Fibroblast of lung (primary cell): ENCODE measurements at regions not wholly inside any gene's neighbourhood (a gene's known extent, or its start where the extent isn't known, plus 50 kb on each side); places are given as distances from the start of the nearest gene placed in this dataset.

ENCODE experiments used
- DNase-seq, 2 donors: peaks; one replicate each; pipeline versions ENCODE4 v3.0.0 to v3.0.0-alpha.2; 2010; ENCODE audit warnings: low read depth in 2 of 2
- H2AFZ ChIP-seq: 2 replicates; pipeline ENCODE4 v1.5.1; 2012; ENCODE audit warnings: low read length, control low read depth, inconsistent platforms
- H3K27ac ChIP-seq: 2 replicates; pipeline ENCODE4 v1.5.1; 2011; ENCODE audit warnings: low read length, control low read depth; ENCODE audit not compliant: insufficient read depth
- H3K27me3 ChIP-seq: 2 replicates; pipeline ENCODE4 v1.5.1; 2011; ENCODE audit warnings: mild to moderate bottlenecking, low read length; ENCODE audit not compliant: control insufficient read depth, insufficient read depth
- H3K36me3 ChIP-seq: 2 replicates; pipeline ENCODE4 v1.5.1; 2011; ENCODE audit warnings: low read length; ENCODE audit not compliant: control insufficient read depth, insufficient read depth
- H3K4me1 ChIP-seq: 2 replicates; pipeline ENCODE4 v1.5.1; 2011; ENCODE audit warnings: low read length; ENCODE audit not compliant: control insufficient read depth, insufficient read depth; ENCODE audit errors: extremely low read depth
- H3K4me2 ChIP-seq: 2 replicates; pipeline ENCODE4 v1.5.1; 2011; ENCODE audit warnings: low read length, control low read depth; ENCODE audit not compliant: insufficient read depth; ENCODE audit errors: extremely low read depth
- H3K4me3 ChIP-seq, 4 experiments: fragments of 200-600 bp in 1 of 4; sonication (generic) in 1 of 4; replicated peaks in 1 of 4; 2 replicates each; pipeline ENCODE4 v1.5.1; 2011 to 2016; ENCODE audit warnings: low read length in 4 of 4, low read depth in 3 of 4, mild to moderate bottlenecking in 3 of 4, control low read depth in 2 of 4, inconsistent platforms in 1 of 4, mixed read lengths in 1 of 4; ENCODE audit not compliant: insufficient read depth in 1 of 4; ENCODE audit errors: control extremely low read depth in 1 of 4
- H3K79me2 ChIP-seq: 2 replicates; pipeline ENCODE4 v1.5.1; 2012; ENCODE audit warnings: mild to moderate bottlenecking, low read length, inconsistent platforms; ENCODE audit not compliant: control insufficient read depth, insufficient read depth
- H3K9ac ChIP-seq: 2 replicates; pipeline ENCODE4 v1.5.1; 2011; ENCODE audit warnings: mild to moderate bottlenecking, low read length, control low read depth; ENCODE audit not compliant: insufficient read depth
- H3K9me3 ChIP-seq: 2 replicates; pipeline ENCODE4 v1.5.1; 2012; ENCODE audit warnings: low read depth, low read length; ENCODE audit not compliant: control insufficient read depth, insufficient read depth
- H4K20me1 ChIP-seq: 2 replicates; pipeline ENCODE4 v1.5.1; 2011; ENCODE audit warnings: low read length; ENCODE audit not compliant: control insufficient read depth, insufficient read depth; ENCODE audit errors: extremely low read depth
- EZH2 ChIP-seq: IDR thresholded peaks from 2 replicates; pipeline ENCODE4 v1.5.1; 2012; ENCODE audit warnings: low read length, control low read depth, mild to moderate bottlenecking; ENCODE audit errors: missing control alignments
- TF ChIP-seq, protein P1 (sequence below), 2 donors: IDR thresholded peaks in 1 of 2; conservative IDR thresholded peaks in 1 of 2; 1 replicate in 1 of 2; 2 replicates in 1 of 2; pipeline ENCODE4 v1.5.1; 2011 to 2012; ENCODE audit warnings: low read length in 2 of 2, control low read depth in 1 of 2, inconsistent platforms in 1 of 2, low read depth in 1 of 2, mild to moderate bottlenecking in 1 of 2

DNA sequence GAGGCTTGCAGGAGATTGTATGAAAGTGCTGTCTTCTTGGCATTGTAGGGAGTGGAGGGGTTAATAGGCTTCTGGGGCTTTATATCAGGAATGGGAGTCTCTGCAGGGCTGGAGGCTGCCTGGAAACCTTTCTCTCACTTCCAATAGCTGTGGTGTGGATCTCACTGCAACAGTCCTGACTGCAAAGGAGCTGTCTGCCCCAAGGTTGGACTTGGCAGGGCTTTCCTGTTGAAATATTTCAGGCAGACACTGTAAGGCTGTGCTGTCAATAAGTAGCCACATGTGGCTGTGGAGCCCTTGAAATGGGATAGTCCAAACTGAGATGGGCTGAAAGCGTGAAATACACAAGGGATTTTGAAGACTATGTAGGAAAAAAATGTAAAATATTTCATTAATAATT lies 399.1 kb upstream of the SPRED2 start:
- H3K4me1 ChIP-seq: no peaks in the 10 kb centered on the region
- no peaks in the 10 kb centered on the region for H3K9me3 ChIP-seq
- TF ChIP-seq EZH2: no peak
- TF ChIP-seq, protein P1, sequence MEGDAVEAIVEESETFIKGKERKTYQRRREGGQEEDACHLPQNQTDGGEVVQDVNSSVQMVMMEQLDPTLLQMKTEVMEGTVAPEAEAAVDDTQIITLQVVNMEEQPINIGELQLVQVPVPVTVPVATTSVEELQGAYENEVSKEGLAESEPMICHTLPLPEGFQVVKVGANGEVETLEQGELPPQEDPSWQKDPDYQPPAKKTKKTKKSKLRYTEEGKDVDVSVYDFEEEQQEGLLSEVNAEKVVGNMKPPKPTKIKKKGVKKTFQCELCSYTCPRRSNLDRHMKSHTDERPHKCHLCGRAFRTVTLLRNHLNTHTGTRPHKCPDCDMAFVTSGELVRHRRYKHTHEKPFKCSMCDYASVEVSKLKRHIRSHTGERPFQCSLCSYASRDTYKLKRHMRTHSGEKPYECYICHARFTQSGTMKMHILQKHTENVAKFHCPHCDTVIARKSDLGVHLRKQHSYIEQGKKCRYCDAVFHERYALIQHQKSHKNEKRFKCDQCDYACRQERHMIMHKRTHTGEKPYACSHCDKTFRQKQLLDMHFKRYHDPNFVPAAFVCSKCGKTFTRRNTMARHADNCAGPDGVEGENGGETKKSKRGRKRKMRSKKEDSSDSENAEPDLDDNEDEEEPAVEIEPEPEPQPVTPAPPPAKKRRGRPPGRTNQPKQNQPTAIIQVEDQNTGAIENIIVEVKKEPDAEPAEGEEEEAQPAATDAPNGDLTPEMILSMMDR (conservative IDR thresholded peaks at IDR 0.05 in 1 of 2, IDR thresholded peaks at IDR 0.05 in 1 of 2; ENCODE audit: low read depth in 1 of 2, low read length in 2 of 2): no peak
- no peak overlapping the region for H3K27ac ChIP-seq
- no peak overlapping the region for H3K4me3 ChIP-seq
- H2AFZ ChIP-seq: no peak overlapping the region
- no peak for DNase-seq
- no peak overlapping the region for H3K9ac ChIP-seq
- H3K4me2 ChIP-seq: no peak overlapping the region
- no peaks in the 10 kb centered on the region for H4K20me1 ChIP-seq
- no peaks in the 10 kb centered on the region for H3K79me2 ChIP-seq
- no peaks in the 10 kb centered on the region for H3K27me3 ChIP-seq
- no peaks in the 10 kb centered on the region for H3K36me3 ChIP-seq

DNA sequence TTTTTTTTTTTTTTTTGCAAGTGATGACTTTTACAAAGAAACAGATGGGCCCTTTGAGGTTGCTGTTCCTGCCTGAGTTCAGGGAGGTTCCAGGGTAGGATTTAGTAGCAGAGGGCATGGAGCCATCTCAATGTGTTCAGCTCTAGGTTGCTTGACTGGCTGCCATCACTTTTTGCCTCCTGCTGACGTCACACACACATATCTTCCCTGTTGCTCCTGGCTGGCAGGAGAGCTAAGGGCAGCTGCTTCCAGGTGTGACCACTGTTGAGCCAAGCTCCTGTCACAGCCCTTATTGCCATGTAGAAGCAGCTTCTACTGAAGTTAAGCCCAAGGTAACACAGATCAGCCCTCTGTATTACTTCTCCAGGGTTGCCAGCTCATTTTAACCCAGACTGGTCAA lies 394.2 kb upstream of the SPRED2 start:
- no peak overlapping the region for H3K27ac ChIP-seq
- H3K9ac ChIP-seq: no peak overlapping the region
- no peak overlapping the region for H3K4me3 ChIP-seq
- H2AFZ ChIP-seq: no peak overlapping the region
- no peak overlapping the region for H3K4me2 ChIP-seq
- H4K20me1 ChIP-seq: no peaks in the 10 kb centered on the region
- no peaks in the 10 kb centered on the region for H3K9me3 ChIP-seq
- no peaks in the 10 kb centered on the region for H3K27me3 ChIP-seq
- TF ChIP-seq EZH2: no peak
- TF ChIP-seq, protein P1 (conservative IDR thresholded peaks at IDR 0.05 in 1 of 2, IDR thresholded peaks at IDR 0.05 in 1 of 2; ENCODE audit: low read depth in 1 of 2, low read length in 2 of 2): no peak
- DNase-seq: no peak
- no peaks in the 10 kb centered on the region for H3K36me3 ChIP-seq
- H3K4me1 ChIP-seq: no peaks in the 10 kb centered on the region
- H3K79me2 ChIP-seq: no peaks in the 10 kb centered on the region

DNA sequence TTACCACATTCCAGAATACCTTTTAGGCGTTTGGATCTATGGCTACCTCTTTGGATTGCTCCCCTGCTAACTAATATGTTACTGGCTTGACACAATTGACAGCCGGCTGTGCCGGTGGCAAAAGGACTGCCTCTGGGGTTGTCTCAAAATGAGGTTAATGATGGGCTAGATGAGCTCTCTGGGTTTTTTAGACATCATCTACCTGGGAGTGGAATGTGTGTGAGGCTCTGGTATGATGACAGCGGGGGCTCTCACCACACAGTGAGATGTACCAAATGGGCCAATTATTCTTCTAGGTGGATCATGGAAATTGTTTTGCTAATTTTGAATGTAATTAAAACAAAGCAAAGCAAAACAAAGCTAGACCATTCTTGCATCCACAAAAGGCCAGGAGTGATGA lies 391.1 kb upstream of the SPRED2 start:
- Histone ChIP-seq H3K27ac (no peak overlapping the region), H2AFZ (no peak overlapping the region), H3K4me2 (no peak overlapping the region), H3K9ac (no peak overlapping the region), H4K20me1 (no peaks in the 10 kb centered on the region), H3K4me1 (no peaks in the 10 kb centered on the region), H3K4me3 (no peak overlapping the region), H3K36me3 (no peaks in the 10 kb centered on the region), H3K27me3 (no peaks in the 10 kb centered on the region), H3K9me3 (no peaks in the 10 kb centered on the region), H3K79me2 (no peaks in the 10 kb centered on the region)
- DNase-seq: no peak
- no peak for TF ChIP-seq EZH2
- TF ChIP-seq, protein P1 (conservative IDR thresholded peaks at IDR 0.05 in 1 of 2, IDR thresholded peaks at IDR 0.05 in 1 of 2; ENCODE audit: low read depth in 1 of 2, low read length in 2 of 2): no peak
